HCT116 (cell line): ENCODE measurements at regions not wholly inside any gene's neighbourhood (a gene's known extent, or its start where the extent isn't known, plus 50 kb on each side); places are given as distances from the start of the nearest gene placed in this dataset.

Experiments
- ATAC-seq: fragments of 200-7000 bp; cut with Tn5 transposase; 2 replicates; pipeline ENCODE4 v1.9.1; 2020; ENCODE audit warnings: mild to moderate bottlenecking, moderate library complexity
- BruUV-seq: library from RNA; stranded (reverse); fragments of 400-500 nt; replicated peaks from 2 replicates; lab custom pipeline; 2021; lab: Mats Ljungman, UMichigan
- CTCF ChIA-PET: fragments of 300-600 bp; sonication (Branson Sonifier 250); formaldehyde crosslinking; loops from one replicate; lab custom pipeline; 2021; ENCODE audit warnings: antibody characterized with exemption; lab: Charles Lee
- POLR2A ChIA-PET: fragments of 300-600, 350-600 bp; sonication (Branson Sonifier 250); formaldehyde crosslinking; loops from one replicate; lab custom pipeline; 2021; ENCODE audit warnings: antibody characterized with exemption; lab: Charles Lee
- RAD21 ChIA-PET, 2 experiments: fragments of 300-600 bp; sonication (Branson Sonifier 250); formaldehyde crosslinking; loops; one replicate each; lab custom pipeline; 2023; ENCODE audit warnings: low total read pairs in 2 of 2; ENCODE audit not compliant: uncharacterized antibody in 2 of 2, unreplicated experiment in 2 of 2, low non-redundant PET in 1 of 2; lab: Charles Lee
- DNase-seq: peaks from one replicate; pipeline ENCODE4 v3.0.0-alpha.2; 2010; ENCODE audit warnings: low read depth, low spot score
- H2AFZ ChIP-seq: fragments of 200-600 bp; shearing (Covaris generic), sonication (generic); 2 replicates; pipeline ENCODE4 v1.6.1; 2017; ENCODE audit warnings: low read depth, mixed run types, mixed read lengths, antibody characterized with exemption, low read length; ENCODE audit not compliant: poor library complexity, severe bottlenecking
- H3K27ac ChIP-seq: 2 replicates; pipeline ENCODE4 v1.5.1; 2012; ENCODE audit warnings: low read depth, low read length
- H3K27me3 ChIP-seq: fragments of 200-600 bp; sonication (generic); 2 replicates; pipeline ENCODE4 v1.6.1; 2016; ENCODE audit warnings: mixed run types, low read length, mixed read lengths; ENCODE audit not compliant: insufficient read depth
- H3K36me3 ChIP-seq, 2 experiments: fragments of 200-500 bp in 1 of 2; fragments of 200-600 bp in 1 of 2; sonication (Bioruptor generic) in 1 of 2; sonication (generic) in 1 of 2; 2 replicates each; pipeline versions ENCODE4 v1.5.1 to v1.6.1; 2014 to 2016; ENCODE audit warnings: low read length in 2 of 2, inconsistent platforms in 1 of 2, mixed read lengths in 1 of 2, mixed run types in 1 of 2; ENCODE audit not compliant: insufficient read depth in 2 of 2, control insufficient read depth in 1 of 2
- H3K4me1 ChIP-seq, 2 experiments: fragments of 200-600 bp in 1 of 2; sonication (generic) in 1 of 2; 2 replicates each; pipeline versions ENCODE4 v1.5.1 to v1.6.1; 2012 to 2017; ENCODE audit warnings: low read length in 2 of 2, inconsistent platforms in 1 of 2, mild to moderate bottlenecking in 1 of 2, mixed read lengths in 1 of 2, mixed run types in 1 of 2, moderate library complexity in 1 of 2; ENCODE audit not compliant: insufficient read depth in 2 of 2, control insufficient read depth in 1 of 2
- H3K4me2 ChIP-seq: fragments of 200-600 bp; sonication (generic); 2 replicates; pipeline ENCODE4 v1.6.1; 2017; ENCODE audit warnings: mixed run types, low read length, mixed read lengths
- H3K4me3 ChIP-seq, 2 experiments: fragments of 200-600 bp in 1 of 2; sonication (generic) in 1 of 2; replicated peaks in 1 of 2; 2 replicates each; pipeline ENCODE4 v1.5.1; 2011 to 2016; ENCODE audit warnings: low read length in 2 of 2, control low read depth in 1 of 2, low read depth in 1 of 2, mild to moderate bottlenecking in 1 of 2, mixed read lengths in 1 of 2, mixed run types in 1 of 2
- H3K79me2 ChIP-seq: fragments of 200-600 bp; sonication (generic); 2 replicates; pipeline ENCODE4 v1.6.1; 2017; ENCODE audit warnings: mild to moderate bottlenecking, mixed run types, low read length, moderate library complexity, mixed read lengths; ENCODE audit not compliant: insufficient read depth
- H3K9ac ChIP-seq: fragments of 200-600 bp; sonication (generic); 2 replicates; pipeline ENCODE4 v1.6.1; 2016; ENCODE audit warnings: low read length, mixed read lengths
- H3K9me2 ChIP-seq: fragments of 200-600 bp; sonication (generic), shearing (Covaris generic); 2 replicates; pipeline ENCODE4 v1.6.1; 2017; ENCODE audit warnings: mixed run types, mild to moderate bottlenecking, moderate library complexity; ENCODE audit not compliant: insufficient read depth
- H3K9me3 ChIP-seq, 2 experiments: fragments of 200-500 bp in 1 of 2; fragments of 200-600 bp in 1 of 2; sonication (Bioruptor generic) in 1 of 2; sonication (generic) in 1 of 2; 2 replicates each; pipeline ENCODE4 v1.6.1; 2014 to 2017; ENCODE audit warnings: low read length in 2 of 2, mixed read lengths in 2 of 2, inconsistent platforms in 1 of 2, low read depth in 1 of 2, mild to moderate bottlenecking in 1 of 2, mixed run types in 1 of 2, moderate library complexity in 1 of 2; ENCODE audit not compliant: control insufficient read depth in 1 of 2, insufficient read depth in 1 of 2
- H4K20me1 ChIP-seq: fragments of 200-600 bp; sonication (generic), shearing (Covaris generic); 2 replicates; pipeline ENCODE4 v1.6.1; 2017; ENCODE audit warnings: mixed run types, mild to moderate bottlenecking, moderate library complexity; ENCODE audit not compliant: insufficient read depth
- CBX3 ChIP-seq: IDR thresholded peaks from 2 replicates; pipeline ENCODE4 v1.6.1; 2012; ENCODE audit warnings: low read depth
- CEBPB ChIP-seq: IDR thresholded peaks from 2 replicates; pipeline ENCODE4 v1.6.1; 2012; ENCODE audit warnings: low read depth
- ELF1 ChIP-seq: IDR thresholded peaks from 2 replicates; pipeline ENCODE4 v1.6.1; 2012; ENCODE audit warnings: low read depth, borderline replicate concordance
- EZH2 ChIP-seq: fragments of 200-600 bp; sonication (generic); IDR thresholded peaks from 2 replicates; pipeline ENCODE4 v1.6.1; 2017; ENCODE audit warnings: antibody characterized with exemption, mixed run types
- EZH2phosphoT487 ChIP-seq: fragments of 200-600 bp; IDR thresholded peaks from 2 replicates; pipeline ENCODE4 v1.6.1; 2018; ENCODE audit warnings: antibody characterized with exemption, borderline replicate concordance
- FOSL1 ChIP-seq: IDR thresholded peaks from 2 replicates; pipeline ENCODE4 v1.6.1; 2012; ENCODE audit warnings: low read depth
- POLR2A ChIP-seq: IDR thresholded peaks from 2 replicates; pipeline ENCODE4 v1.7.0; 2011; ENCODE audit warnings: borderline replicate concordance; ENCODE audit not compliant: insufficient read depth, insufficient read length; ENCODE audit errors: extremely low read depth
- POLR2AphosphoS5 ChIP-seq: IDR thresholded peaks from 2 replicates; pipeline ENCODE4 v1.6.1; 2011; ENCODE audit warnings: mild to moderate bottlenecking, low read depth, low read length, moderate library complexity
- RAD21 ChIP-seq: IDR thresholded peaks from 2 replicates; pipeline ENCODE4 v1.6.1; 2012; ENCODE audit warnings: low read depth, mild to moderate bottlenecking
- SIN3A ChIP-seq: IDR thresholded peaks from 2 replicates; pipeline ENCODE4 v1.6.1; 2012; ENCODE audit warnings: low read depth
- SP1 ChIP-seq: IDR thresholded peaks from 2 replicates; pipeline ENCODE4 v1.6.1; 2012; ENCODE audit warnings: low read depth
- SRF ChIP-seq: IDR thresholded peaks from 2 replicates; pipeline ENCODE4 v1.6.1; 2012; ENCODE audit warnings: low read depth
- TCF7L2 ChIP-seq: IDR thresholded peaks from 2 replicates; pipeline ENCODE4 v1.7.0; 2011; ENCODE audit warnings: borderline replicate concordance, inconsistent platforms; ENCODE audit not compliant: insufficient read depth, insufficient read length; ENCODE audit errors: extremely low read depth
- YY1 ChIP-seq: IDR thresholded peaks from 2 replicates; pipeline ENCODE4 v1.6.1; 2011; ENCODE audit warnings: low read length, low read depth, moderate library complexity, mild to moderate bottlenecking; ENCODE audit not compliant: insufficient replicate concordance; ENCODE audit errors: extremely low read depth
- ZFX ChIP-seq: fragments of 450-650 bp; IDR thresholded peaks from 2 replicates; pipeline ENCODE4 v1.6.1; 2017
- ZNF274 ChIP-seq: fragments of 200-500 bp; sonication (Bioruptor generic); IDR thresholded peaks from 2 replicates; pipeline ENCODE4 v1.6.1; 2014; ENCODE audit warnings: mild to moderate bottlenecking, low read depth, low read length, inconsistent platforms
- intact Hi-C: fragments of 100-400 bp; cut with micrococcal nuclease; formaldehyde crosslinking; loops from 2 replicates; pipeline ENCODE4 v1.10.0; 2022
- TF ChIP-seq, protein P1 (sequence below): IDR thresholded peaks from 2 replicates; pipeline ENCODE4 v1.6.1; 2012
- TF ChIP-seq, protein P2 (sequence below): IDR thresholded peaks from 2 replicates; pipeline ENCODE4 v1.6.1; 2011; ENCODE audit warnings: mild to moderate bottlenecking, low read length, moderate library complexity; ENCODE audit not compliant: insufficient replicate concordance; ENCODE audit errors: extremely low read depth
- TF ChIP-seq, protein P3 (sequence below): IDR thresholded peaks from 2 replicates; pipeline ENCODE4 v1.6.1; 2012
- TF ChIP-seq, protein P4 (sequence below), 3 experiments: fragments of 200-600 bp in 1 of 3; sonication (generic) in 1 of 3; IDR thresholded peaks in 2 of 3; conservative IDR thresholded peaks in 1 of 3; 2 replicates each; pipeline ENCODE4 v1.5.1; 2012 to 2017; ENCODE audit warnings: low read depth in 2 of 3, low read length in 2 of 3, antibody characterized with exemption in 1 of 3, borderline replicate concordance in 1 of 3, control low read depth in 1 of 3, mild to moderate bottlenecking in 1 of 3, mixed read lengths in 1 of 3, mixed run types in 1 of 3, moderate library complexity in 1 of 3; ENCODE audit not compliant: insufficient read depth in 1 of 3

DNA sequence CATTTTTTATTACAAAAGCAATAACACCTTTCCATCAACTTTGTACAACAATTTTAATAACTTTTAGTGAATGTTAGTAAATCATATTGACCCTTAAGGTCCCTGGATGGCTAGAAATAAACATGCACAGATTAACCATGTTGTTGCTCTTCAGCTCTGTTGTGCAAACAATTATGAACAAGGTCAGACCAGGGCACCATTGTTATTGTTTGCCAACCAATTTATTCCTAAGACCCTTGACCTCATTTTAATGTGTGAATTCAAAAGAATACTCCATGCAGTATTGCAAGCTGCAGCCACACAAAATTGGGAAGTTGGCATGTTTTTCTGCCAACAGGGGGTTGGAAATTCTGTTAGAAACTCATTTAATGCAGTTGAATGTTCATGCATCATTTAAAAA, 426.6 kb upstream of the MAP3K7 start (continued):
- TF ChIP-seq SP1 (no peak), ZFX (no peak), TCF7L2 (no peak)
- TF ChIP-seq, protein P1, sequence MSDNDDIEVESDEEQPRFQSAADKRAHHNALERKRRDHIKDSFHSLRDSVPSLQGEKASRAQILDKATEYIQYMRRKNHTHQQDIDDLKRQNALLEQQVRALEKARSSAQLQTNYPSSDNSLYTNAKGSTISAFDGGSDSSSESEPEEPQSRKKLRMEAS, result no peak

DNA sequence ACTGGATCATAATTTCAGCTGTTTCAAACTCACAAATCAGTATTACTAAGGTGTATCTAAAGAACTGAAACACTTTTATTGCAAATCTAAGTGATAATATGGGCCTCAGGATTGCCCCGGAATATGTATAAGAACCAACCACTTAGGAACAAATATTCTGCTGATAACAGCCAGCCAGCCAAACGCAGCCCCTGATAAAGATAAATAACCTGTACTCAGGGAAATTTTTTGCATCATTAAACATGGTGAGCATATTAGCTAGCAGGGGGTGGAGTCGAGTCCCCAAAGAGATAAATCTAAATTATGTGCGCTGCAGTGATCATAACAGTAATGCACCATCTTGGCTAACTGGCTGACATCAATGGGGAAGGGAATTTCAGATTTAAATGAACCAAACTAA, 410.2 kb upstream of the MAP3K7 start:
- Histone ChIP-seq H3K9me2 (no peaks in the 10 kb centered on the region), H4K20me1 (no peaks in the 10 kb centered on the region), H3K4me2 (no peak overlapping the region), H3K4me1 (no peaks in the 10 kb centered on the region), H3K79me2 (no peaks in the 10 kb centered on the region), H3K4me3 (no peak overlapping the region), H3K36me3 (no peaks in the 10 kb centered on the region; a peak in 1 of 4 replicates), H3K27me3 (no peaks in the 10 kb centered on the region), H3K9ac (no peak overlapping the region), H3K27ac (no peak overlapping the region), H2AFZ (no peak overlapping the region), H3K9me3 (no peaks in the 10 kb centered on the region)
- no TSS peak for BruUV-seq
- DNase-seq, result no peak
- RAD21 ChIA-PET, result no interaction called here
- ATAC-seq, result no peak
- CTCF ChIA-PET, result no interaction called here
- POLR2A ChIA-PET, result no interaction called here
- intact Hi-C loops, result no loop called here
- TF ChIP-seq YY1 (no peak), TCF7L2 (no peak), SP1 (no peak), FOSL1 (no peak), CBX3 (no peak), ELF1 (no peak), SIN3A (no peak), EZH2 (no peak), EZH2phosphoT487 (no peak), RAD21 (no peak), POLR2AphosphoS5 (no peak), CEBPB (no peak), POLR2A (no peak), SRF (no peak), ZNF274 (no peak), ZFX (no peak)
- TF ChIP-seq, protein P2, sequence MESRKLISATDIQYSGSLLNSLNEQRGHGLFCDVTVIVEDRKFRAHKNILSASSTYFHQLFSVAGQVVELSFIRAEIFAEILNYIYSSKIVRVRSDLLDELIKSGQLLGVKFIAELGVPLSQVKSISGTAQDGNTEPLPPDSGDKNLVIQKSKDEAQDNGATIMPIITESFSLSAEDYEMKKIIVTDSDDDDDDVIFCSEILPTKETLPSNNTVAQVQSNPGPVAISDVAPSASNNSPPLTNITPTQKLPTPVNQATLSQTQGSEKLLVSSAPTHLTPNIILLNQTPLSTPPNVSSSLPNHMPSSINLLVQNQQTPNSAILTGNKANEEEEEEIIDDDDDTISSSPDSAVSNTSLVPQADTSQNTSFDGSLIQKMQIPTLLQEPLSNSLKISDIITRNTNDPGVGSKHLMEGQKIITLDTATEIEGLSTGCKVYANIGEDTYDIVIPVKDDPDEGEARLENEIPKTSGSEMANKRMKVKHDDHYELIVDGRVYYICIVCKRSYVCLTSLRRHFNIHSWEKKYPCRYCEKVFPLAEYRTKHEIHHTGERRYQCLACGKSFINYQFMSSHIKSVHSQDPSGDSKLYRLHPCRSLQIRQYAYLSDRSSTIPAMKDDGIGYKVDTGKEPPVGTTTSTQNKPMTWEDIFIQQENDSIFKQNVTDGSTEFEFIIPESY, result no peak
- TF ChIP-seq, protein P3, sequence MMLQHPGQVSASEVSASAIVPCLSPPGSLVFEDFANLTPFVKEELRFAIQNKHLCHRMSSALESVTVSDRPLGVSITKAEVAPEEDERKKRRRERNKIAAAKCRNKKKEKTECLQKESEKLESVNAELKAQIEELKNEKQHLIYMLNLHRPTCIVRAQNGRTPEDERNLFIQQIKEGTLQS, result no peak
- TF ChIP-seq, protein P4, sequence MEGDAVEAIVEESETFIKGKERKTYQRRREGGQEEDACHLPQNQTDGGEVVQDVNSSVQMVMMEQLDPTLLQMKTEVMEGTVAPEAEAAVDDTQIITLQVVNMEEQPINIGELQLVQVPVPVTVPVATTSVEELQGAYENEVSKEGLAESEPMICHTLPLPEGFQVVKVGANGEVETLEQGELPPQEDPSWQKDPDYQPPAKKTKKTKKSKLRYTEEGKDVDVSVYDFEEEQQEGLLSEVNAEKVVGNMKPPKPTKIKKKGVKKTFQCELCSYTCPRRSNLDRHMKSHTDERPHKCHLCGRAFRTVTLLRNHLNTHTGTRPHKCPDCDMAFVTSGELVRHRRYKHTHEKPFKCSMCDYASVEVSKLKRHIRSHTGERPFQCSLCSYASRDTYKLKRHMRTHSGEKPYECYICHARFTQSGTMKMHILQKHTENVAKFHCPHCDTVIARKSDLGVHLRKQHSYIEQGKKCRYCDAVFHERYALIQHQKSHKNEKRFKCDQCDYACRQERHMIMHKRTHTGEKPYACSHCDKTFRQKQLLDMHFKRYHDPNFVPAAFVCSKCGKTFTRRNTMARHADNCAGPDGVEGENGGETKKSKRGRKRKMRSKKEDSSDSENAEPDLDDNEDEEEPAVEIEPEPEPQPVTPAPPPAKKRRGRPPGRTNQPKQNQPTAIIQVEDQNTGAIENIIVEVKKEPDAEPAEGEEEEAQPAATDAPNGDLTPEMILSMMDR (IDR thresholded peaks at IDR 0.05 in 2 of 3, conservative IDR thresholded peaks at IDR 0.05 in 1 of 3; ENCODE audit: borderline replicate concordance in 1 of 3, insufficient read depth in 1 of 3, low read depth in 2 of 3, low read length in 2 of 3), result no peak
- TF ChIP-seq, protein P1, result no peak
- TF ChIP-seq, all 23 proteins: peak for 0
